GF-D8 (cell line): ENCODE measurements at regions not wholly inside any gene's neighbourhood (a gene's known extent, or its start where the extent isn't known, plus 50 kb on each side); places are given as distances from the start of the nearest gene placed in this dataset.

Experiments used
- DNase-seq: peaks from one replicate; lab custom pipeline; 2025; lab: John Stamatoyannopoulos, UW

DNA sequence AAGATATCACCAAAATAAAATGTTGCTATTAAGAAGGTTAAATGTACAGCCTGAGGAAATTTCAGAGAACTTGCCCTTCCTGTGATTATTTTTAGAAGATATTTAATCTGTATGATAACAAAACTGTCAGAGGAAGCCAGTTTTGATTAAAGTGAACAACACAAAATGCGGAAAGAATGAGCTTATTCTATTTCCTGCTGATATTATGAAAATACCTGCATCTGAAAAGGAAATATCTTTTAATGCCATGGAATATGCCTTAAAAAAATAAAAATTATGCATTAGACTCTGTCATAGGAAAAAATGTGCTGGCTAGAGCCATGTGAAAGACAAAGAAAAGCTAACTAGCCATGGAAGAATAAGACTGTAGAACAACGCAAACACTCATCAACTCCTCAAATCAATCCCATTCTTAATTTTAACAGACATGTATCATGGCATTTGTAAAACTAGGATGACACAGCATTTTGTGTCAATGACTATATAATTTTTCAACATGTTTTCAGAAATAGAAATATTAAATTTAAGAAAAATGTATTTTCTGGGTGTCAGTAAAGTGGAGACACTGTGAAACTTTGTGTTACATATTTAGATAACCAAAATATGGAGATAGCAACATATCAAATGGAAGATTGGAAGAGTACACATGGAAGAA, 1768.2 kb downstream of the SUCLG1 start:
- DNase-seq = no peak

DNA sequence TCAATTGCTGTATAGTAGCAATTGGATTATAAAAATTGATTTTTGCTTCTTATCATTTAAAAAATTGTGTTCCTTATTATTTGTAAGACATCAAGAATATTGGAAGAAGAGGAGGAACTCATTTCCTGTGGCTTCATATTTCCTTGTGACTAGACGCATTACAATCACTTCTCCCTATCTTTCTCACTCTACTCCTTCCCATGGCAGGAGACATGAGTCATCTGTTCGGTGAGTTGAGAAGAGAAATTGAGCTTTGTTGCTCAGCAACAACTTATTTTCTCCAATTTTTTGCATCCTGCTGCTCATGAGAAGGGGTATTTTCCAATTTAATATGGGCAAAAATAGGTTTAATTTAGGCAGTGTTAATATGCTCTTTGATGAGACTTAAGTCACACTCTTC, 1783.9 kb downstream of the SUCLG1 start:
- no peak for DNase-seq

DNA sequence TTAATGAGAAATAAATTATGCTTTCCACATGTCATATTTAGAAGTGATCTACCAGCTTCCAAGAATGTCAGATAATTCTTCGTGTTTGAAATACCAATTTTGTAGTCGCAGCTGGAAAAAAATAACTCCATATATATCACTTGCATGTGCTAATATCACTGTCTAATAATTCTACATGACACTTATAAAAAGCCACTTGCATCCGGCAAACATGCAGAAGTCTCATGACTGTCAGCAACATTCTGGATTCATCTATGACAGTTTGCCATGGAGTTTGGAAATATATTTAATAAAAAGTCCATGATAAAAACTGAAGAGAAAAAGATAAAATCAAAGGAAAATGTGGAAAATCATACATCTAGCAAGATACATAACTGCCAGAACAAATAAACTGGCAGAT, 1784.4 kb downstream of the SUCLG1 start:
- DNase-seq = no peak

DNA sequence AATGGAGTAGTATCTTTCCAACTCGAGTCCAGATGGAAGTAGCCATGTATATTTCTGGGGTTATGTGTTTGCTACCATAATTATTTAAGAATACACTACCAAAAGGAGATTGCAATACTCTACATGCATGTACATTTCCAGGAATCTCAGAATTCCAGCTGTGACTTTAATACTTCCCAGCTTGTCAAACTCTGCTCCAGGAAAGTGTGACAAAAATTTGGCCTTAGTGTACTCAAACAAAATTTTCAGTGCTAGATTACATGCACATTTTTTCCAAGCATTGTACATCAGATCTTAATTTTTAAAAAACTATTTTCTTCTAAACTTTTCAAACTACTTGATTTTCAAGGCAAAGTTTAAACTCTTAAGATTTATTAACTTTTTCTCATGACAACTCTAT, 1791.6 kb downstream of the SUCLG1 start:
- DNase-seq = no peak

DNA sequence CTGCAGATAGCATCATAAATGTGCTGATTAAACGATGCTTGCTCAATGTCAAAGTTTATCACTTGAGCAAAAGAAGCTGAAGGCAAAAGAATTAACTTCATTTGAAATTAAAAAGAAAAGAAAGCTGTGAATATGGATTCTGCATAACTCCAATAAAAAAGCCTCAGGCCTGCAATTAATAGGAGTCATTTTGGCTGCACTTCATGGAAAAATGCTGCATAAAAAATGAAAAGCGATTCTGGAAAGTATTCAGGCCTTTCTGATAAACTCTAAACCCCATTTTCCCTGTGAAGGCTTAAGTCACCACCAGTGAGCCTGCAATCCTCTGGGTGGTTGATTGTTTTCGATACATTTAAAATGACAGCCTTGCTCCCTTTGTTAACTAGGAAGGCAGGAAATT, 1793.4 kb downstream of the SUCLG1 start:
- no peak for DNase-seq

DNA sequence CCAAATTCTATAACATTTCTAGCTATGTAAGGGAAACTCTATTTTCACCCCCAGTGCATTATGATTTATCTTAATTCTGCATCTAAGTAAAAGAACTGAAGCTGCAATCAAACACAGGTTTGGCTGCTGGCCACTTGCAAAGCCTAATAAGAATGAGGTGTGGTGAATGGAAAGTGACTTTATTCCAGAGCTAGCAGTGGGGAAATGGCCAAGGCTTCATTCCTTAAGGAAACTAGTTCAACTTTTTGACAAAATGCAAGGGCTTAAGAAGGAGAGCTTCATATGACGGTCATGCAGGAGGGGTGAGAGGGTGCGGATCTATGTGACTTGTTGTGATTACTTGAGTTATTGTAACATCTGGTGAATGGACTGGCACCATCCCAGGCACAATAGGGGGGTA, 1802.0 kb downstream of the SUCLG1 start:
- no peak for DNase-seq

DNA sequence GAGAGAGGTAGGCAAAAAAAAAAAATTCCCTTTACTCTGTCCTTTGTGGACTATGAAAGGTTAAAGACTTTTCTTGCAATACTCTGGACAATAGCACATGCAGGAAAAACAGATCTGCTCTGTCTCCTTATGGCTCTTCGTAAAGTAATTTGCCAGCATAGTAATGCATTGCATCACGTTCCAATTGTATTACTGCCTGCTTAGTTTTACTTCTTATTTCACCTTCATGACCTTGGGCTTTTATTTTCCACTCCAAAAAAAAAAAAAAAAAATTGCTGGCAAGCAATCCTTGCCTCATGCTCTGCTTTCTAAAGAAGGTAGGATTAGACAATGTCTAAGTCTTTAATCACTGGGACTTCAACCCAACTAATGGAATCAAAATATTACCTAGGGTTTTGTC, 1802.7 kb downstream of the SUCLG1 start:
- DNase-seq = no peak

DNA sequence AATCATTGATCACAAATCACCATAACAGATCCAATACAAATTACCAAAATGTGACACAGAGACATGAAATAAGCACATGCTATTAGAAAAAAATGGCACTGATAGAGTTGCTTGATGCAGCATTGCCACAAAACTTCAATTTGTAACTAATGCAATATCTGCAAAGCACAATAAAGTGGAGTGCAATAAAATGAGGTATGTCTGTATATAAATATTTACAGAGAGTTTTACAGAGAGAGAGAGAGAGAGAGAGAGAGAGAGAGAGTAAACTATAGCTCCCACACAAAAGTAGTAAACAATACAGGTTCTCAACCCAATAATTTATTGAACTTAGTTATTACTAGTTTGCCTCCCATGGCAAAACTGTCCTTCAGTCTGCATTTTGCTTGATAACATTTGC, 1807.0 kb downstream of the SUCLG1 start:
- no peak for DNase-seq

DNA sequence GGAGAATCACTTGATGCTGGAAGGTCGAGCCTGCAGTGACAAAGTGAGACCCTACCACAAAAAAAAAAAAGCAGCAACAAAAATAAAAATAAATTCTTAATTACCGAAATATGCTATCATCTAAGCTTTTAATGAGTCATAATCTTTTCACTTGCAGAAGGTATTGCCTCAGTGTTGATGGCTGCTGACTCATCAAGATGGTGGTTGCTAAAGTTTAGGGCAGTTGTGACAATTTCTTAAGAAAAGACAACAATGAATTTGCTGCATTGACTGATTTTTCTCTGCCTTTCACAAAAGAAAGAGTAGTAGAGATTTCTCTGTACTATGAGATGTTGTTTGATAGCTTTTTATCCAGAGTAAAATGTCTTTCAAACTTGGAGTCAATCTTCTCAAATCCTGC, 1809.0 kb downstream of the SUCLG1 start:
- DNase-seq = no peak

DNA sequence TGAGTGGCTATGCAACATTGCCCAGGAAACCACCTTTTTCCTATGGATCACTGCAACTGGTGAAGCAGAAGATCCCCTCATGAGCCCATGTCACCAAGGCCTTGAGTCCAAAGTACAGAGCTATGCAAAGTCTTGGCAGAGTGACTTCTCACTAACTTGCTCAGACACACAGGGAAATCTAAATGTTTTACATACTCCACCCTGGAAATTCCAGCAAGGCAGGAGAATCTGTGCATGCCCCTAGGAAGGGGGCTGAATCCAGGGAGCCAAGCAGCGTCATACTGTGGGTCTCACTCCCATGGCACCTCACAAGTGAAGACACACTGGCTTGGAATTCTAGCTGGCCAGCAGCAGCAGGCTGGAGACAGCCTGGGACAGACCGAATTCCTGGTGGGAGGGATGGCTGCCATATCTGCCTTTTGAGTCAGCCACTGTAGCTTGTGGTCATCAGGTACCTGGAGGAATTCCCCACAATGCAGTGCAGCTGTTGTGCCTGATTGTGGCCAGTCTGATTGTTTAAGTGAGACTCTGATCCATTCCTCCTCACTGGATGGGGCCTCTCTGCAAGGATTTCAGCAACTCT, 1817.4 kb downstream of the SUCLG1 start:
- DNase-seq = no peak

DNA sequence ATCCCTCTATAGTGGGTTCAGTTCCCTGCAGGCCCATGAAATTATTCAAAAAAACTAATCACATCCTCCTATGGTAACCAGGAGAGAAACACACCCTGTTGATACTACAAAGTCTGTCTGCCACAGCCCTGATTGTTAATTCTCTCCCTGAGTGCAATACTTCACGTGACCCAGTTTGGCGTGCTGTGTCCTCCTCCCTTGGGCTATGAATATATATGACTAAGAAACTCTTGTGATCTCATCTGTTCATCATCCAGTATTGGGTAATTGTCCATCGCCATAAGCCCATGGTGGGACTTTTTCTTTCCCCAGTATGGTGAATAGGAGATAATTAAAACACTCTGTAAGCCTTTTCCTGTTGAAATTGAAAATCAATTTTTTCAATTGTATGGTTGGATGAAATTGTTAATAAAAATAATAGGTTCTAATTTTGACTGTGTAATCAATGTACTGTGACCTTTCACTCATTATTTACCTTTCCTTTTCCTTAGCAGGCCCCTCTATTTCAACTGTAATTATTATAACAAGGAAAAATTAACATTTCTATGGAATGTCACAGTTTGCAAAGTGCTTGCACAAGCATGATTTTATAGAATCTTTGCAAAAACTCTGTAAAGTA, 1822.6 kb downstream of the SUCLG1 start:
- no peak for DNase-seq

DNA sequence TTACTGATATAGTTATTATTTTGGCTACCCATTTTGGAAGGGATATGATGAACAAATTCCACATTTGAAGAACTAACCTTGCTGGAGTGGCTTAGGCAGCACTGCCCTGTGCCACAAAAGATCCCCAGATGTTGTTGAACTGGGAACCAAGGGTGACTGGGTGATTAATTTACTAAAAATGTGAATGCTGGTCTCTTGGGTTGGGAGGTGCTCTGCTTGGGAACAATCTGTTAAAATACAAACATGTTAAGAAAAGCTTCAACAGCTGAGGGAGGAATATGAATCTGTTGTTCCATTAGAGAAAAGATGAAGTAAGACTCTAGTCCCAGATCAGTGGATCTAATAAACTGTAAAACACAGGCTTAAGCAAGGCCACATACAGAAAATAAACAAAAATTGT, 1860.1 kb downstream of the SUCLG1 start:
- no peak for DNase-seq

DNA sequence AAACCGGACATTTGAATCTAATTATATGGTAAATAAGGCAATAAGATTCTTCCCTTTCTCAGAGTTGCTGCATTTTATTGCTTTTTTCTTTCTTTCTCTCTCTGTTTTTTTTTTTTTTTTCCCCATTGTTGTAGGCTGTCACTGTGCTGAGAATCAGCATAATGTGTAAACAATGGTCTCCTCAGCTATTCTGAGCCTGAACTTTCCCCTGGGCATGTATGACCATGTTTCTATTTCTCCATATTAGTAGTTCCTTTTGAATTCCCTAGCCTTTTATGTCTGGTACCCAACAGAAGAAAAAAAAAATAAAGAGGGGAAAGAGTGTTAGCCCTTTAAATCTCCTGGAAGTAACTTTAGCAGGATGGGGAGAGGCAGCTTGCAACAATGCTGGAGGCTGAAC, 1862.5 kb downstream of the SUCLG1 start:
- no peak for DNase-seq

DNA sequence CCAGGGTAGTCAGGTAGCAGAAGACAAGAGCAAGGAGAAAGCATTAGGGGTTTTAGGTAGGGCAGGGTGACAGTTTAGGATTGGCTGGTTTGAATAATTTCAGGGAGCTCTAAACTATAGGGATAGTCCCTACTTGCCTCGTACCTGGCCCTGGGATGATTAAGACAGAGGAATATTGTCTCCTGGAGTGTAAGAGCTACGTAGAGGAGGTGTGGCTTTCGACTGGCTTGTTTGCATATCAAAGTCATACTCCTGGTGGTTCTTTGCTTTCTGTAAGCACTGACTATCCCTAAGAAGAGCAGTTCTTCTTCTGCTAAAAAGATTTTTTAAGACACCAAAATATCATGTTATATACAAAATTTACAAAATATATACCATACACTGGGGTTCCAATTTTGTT, 1867.4 kb downstream of the SUCLG1 start:
- DNase-seq = no peak

DNA sequence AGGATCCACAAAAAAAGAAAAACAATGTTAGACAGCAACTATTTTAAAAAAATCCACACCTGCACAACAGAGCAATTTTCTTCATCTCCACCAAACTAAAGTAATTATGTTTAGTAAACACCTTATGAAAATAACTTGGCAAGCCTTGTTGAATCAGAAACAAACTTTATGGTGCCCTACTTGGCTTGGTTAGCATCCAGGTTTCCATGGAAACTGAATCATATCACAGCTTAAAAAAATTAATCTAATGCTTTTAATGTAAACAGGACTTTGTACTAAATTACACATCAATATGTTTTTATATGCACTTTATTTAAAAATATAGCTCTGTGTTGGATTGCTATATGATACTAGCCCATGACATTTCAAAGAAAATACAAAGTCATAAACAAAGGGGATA, 1882.4 kb downstream of the SUCLG1 start:
- DNase-seq = no peak

DNA sequence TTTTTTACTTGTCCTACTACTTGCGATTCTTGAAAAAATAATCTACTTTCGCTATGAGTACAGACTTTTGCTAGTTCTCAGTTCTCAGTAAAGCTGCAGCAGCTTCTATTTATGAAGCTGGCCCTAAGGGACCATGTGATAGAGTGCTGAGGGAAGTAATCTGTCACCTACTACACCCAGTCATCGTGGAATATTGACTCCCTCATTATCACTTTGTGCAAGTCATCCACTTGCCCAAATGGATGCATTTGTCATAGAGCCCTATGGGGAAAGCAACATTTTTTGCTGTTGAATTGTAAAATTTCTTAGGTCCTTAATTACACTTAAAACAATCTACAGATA, 1919.8 kb downstream of the SUCLG1 start:
- DNase-seq = no peak

DNA sequence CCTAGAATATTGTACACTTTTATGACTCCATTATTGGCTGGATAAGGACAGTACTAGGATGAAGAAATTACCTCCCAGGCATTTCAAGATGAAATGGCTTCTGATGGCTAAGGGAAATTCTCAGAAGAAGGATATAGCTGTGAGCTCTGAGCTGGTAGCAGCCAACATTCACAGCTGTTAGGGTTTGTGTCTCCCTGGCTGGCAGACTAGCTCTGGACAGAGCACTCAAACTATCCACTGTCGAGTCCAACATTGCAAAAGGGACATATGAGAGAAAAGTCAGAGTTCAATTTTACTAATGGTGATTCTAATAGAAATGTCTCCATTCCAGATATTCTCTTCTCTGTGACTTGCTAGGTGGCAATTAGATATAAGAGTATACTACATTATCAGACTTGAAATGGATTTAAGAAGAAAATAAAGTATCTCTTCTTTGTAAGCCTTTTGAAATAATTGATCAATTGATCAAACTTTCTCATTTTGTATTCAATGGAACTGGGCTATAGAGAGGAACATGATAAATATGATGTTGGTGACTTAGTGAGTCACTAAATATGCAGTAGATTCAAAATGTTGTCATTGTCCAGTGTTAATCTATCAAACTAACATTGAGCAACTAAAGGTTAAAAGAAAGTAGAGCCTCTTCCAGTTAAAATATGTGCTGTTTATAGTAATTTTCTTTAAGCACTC, 1920.3 kb downstream of the SUCLG1 start:
- no peak for DNase-seq

DNA sequence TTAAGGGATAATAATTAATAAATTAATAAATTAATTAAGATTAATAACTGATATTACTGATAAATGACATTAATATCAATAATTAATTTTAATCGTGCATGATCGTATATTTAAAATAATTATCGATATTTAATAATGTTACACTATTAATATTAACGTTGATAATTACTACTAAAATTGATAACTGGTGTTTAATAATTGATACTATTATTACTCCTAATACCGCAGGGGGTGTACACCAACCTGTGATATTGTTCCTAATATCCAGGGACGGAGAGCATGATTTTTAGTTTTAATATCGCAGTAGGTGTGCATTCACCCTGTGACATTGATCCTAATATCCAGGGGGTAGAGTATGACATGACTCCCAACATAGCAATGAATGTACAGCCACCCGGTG, 1930.8 kb downstream of the SUCLG1 start:
- no peak for DNase-seq

DNA sequence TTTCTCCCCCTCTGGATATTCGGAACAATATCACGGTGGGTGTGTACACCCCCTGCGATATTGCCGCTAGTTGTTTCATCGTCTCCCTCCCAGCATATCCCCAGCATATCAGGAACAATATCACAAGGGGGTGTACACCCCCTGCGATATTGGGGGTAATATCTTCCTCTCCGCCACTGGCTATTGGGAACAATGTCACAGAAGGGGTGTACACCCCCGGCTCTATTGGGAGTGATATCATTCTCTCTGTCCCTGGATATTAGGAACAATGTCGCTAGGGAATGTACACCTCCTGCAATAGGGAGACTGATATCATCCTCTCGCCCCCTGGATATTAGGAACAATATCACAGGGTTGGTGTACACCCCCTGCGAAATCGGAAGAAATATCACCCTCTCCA, 1932.0 kb downstream of the SUCLG1 start:
- no peak for DNase-seq

DNA sequence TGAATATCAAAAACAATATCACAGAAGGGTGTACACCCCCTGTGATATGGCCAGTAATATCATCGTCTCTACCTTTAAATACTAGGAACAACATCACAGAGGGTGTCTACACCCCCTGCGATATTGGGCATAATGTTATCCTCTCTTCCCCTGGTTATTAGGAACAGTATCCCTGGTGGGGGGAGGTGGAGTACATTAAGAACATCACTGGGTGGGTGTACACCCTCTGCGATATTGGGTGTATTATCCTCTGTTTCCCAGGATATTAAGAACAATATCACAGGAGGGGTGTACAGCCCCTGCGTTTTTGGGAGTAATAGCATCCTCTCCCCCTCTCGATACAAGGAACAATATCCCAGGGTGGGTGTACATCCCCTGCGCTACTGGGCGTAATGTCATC, 1932.8 kb downstream of the SUCLG1 start:
- no peak for DNase-seq

DNA sequence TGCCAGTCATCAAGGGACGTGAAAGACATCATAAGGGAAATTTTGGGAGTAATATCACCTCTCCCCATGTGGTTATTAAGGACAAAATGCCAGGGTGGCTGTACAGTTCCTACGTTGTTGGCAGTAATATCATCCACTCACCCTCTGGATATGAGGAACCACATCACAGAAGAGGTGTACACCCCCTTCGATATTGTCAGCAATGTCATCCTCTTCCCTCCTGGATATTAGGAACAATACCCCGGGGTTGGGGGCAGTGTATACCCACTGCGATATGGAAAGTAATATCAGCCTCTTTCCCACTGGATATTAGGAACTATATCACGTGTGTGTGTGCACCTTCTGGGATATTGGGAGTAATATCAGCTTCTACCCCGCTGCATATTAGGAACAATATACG, 1933.3 kb downstream of the SUCLG1 start:
- DNase-seq = no peak

DNA sequence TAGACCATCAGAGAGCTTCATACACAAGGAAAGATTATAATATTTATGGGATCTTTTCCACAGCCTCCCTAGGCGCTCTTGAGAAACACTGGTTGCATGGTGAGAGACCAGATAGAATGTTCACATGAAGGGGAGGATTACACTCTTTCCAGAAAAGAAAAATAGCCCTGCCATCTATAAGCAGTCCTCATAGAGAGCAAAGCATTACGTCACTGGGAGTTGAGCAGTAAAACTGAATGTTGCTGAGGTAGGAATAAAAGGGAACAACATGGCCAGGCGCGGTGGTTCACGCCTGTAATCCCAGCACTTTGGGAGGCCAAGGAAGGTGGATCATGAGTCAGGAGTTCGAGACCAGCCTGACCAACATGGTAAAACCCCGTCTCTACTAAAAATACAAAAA, 1934.3 kb downstream of the SUCLG1 start:
- DNase-seq = no peak

DNA sequence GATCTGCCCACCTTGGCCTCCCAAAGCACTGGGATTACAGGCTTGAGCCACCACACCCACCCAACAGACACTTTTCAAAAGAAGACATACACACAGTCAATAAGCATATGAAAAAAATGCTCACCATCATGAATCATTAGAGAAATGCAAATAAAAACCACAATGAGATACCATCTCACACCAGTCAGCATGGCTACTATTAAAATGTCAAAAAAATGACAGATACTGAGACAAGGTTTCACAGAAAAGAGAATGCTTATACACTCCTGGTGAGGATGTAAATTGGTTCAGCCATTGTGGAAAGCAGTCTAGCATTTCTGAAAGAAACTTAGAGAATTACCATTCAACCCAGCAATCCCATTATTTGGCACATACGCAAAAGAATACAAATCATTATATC, 1947.2 kb downstream of the SUCLG1 start:
- no peak for DNase-seq

DNA sequence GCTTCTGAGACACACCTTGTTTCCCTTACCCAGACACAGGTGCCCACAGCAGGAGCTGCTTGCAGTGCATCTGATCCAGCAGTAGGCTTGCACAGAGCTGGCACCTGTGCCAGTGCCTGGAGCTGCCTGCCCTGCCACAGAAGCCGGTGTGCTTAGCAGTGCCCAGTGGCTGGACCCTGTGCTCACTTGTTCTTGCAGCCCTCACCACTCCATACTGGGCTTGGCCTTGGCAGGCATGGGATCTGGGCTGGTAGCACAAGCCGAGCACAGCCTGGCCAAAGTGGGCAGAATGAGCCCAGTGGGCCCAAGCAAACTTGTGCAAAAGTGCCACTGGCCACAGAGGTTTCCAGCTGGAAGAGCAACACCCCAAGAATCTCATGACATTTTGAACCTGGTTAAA, 1950.4 kb downstream of the SUCLG1 start:
- no peak for DNase-seq
